GM21786 (cell line): ENCODE measurements at regions not wholly inside any gene's neighbourhood (a gene's known extent, or its start where the extent isn't known, plus 50 kb on each side); places are given as distances from the start of the nearest gene placed in this dataset.

Source experiments
- ATAC-seq: cut with Tn5 transposase; IDR thresholded peaks from one replicate; pipeline ENCODE4 v1.9.1; 2021; ENCODE audit not compliant: unreplicated experiment

DNA sequence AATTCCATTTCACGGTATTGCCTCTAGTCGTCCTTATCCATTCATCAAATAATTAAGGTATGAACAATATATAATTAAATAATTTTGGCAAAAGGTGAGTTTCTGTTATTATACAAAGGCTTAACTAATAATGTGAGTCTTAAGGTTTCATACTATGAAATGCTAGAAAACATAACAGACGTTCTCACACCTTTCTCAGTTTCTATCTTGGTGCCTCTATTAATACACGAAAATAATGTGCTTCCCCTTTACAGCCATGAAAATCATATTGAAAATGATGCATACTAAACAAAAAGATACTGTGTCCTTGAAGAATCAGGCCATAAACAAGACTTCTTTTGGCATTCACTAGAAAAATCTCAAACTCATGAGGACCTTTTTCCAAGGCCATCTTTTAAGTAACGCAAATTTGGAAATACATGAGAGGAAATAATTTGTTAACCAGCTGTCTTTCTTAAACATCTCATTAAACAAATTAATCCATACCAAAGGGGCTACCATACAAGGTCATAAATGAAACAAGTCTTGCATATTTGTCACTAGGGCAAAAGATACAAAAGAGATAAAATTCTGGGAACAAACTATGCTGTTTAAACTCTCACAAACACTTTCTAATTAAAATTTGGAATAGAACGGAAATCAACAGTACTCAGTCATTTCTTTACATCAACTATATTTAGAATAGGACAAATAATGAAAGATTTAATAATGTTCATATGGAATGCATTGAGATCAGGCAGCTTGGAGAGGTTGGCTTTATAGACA is 53.9 kb upstream of the CAV2 start:
- no peak for ATAC-seq

- ATAC-seq, result no peak
Observed at GRCh38 chr7:116446212-116446855, 53.2 kb upstream of the CAV2 start.

GRCh38 chr7:116447436-116447835 is 52.1 kb upstream of the CAV2 start:
- ATAC-seq, result no peak

- no peak for ATAC-seq
Observed at GRCh38 chr7:116447966-116448839, 51.3 kb upstream of the CAV2 start.

- ATAC-seq, result no peak
Observed at GRCh38 chr7:116449441-116449840, 50.1 kb upstream of the CAV2 start.
